Smooth muscle cell (in vitro differentiated cells): ENCODE measurements at regions not wholly inside any gene's neighbourhood (a gene's known extent, or its start where the extent isn't known, plus 50 kb on each side); places are given as distances from the start of the nearest gene placed in this dataset.

Experiments
- DNase-seq: peaks from one replicate; lab custom pipeline; 2025; ENCODE audit not compliant: unreplicated experiment; lab: John Stamatoyannopoulos, UW
- H2AFZ ChIP-seq: fragments of 200-600 bp; sonication (generic); 2 replicates; pipeline ENCODE4 v1.6.0; 2016; ENCODE audit warnings: antibody characterized with exemption, low read depth, mild to moderate bottlenecking
- H3F3A ChIP-seq: fragments of 200-600 bp; sonication (generic); 2 replicates; pipeline ENCODE4 v1.6.0; 2017; ENCODE audit warnings: antibody characterized with exemption, low read depth
- H3K27ac ChIP-seq: fragments of 200-600 bp; sonication (generic); 2 replicates; pipeline ENCODE4 v1.5.1; 2016; ENCODE audit warnings: low read depth, mild to moderate bottlenecking
- H3K27me3 ChIP-seq: fragments of 200-600 bp; sonication (generic); 2 replicates; pipeline ENCODE4 v1.6.1; 2016; ENCODE audit warnings: low read depth, mild to moderate bottlenecking
- H3K36me3 ChIP-seq: fragments of 200-600 bp; sonication (generic); 2 replicates; pipeline ENCODE4 v1.5.1; 2016; ENCODE audit warnings: low read depth
- H3K4me1 ChIP-seq: fragments of 200-600 bp; sonication (generic); 2 replicates; pipeline ENCODE4 v1.5.1; 2016; ENCODE audit warnings: low read depth
- H3K4me2 ChIP-seq: fragments of 200-600 bp; sonication (generic); 2 replicates; pipeline ENCODE4 v1.6.0; 2016; ENCODE audit warnings: mild to moderate bottlenecking
- H3K4me3 ChIP-seq: fragments of 200-600 bp; sonication (generic); 2 replicates; pipeline ENCODE4 v1.5.1; 2016; ENCODE audit warnings: mild to moderate bottlenecking
- H3K79me2 ChIP-seq: fragments of 200-600 bp; sonication (generic); 2 replicates; pipeline ENCODE4 v1.6.0; 2016; ENCODE audit warnings: low read depth, mild to moderate bottlenecking
- H3K9ac ChIP-seq: fragments of 200-600 bp; sonication (generic); 2 replicates; pipeline ENCODE4 v1.6.0; 2016; ENCODE audit warnings: low read depth
- H3K9me3 ChIP-seq: fragments of 200-600 bp; sonication (generic); replicated peaks from 2 replicates; pipeline ENCODE4 v1.5.1; 2016; ENCODE audit warnings: low read depth
- H4K20me1 ChIP-seq: fragments of 200-600 bp; sonication (generic); 2 replicates; pipeline ENCODE4 v1.6.0; 2016; ENCODE audit warnings: low read depth
- CTCF ChIP-seq: fragments of 200-600 bp; sonication (generic); IDR thresholded peaks from 2 replicates; pipeline ENCODE4 v1.5.1; 2017; ENCODE audit warnings: borderline replicate concordance, mild to moderate bottlenecking, antibody characterized with exemption; ENCODE audit not compliant: insufficient read depth, poor library complexity, severe bottlenecking
- WGBS: methylation state at CpG from one replicate; pipeline ENCODE4 v1.1.7; 2016; ENCODE audit warnings: low lambda C conversion rate; 5-methylcytosine and 5-hydroxymethylcytosine counted together

GRCh38 chr3:35849496-35849895, 210.2 kb downstream of the ARPP21 start:
- Histone ChIP-seq H3K4me2 (no peak overlapping the region), H3K27ac (no peak overlapping the region), H3K36me3 (no peaks in the 10 kb centered on the region), H3K9me3 (no peaks in the 10 kb centered on the region), H3F3A (no peaks in the 10 kb centered on the region), H3K4me1 (no peaks in the 10 kb centered on the region), H2AFZ (no peak overlapping the region), H3K9ac (no peak overlapping the region), H3K4me3 (no peak overlapping the region), H3K27me3 (no peaks in the 10 kb centered on the region), H4K20me1 (no peaks in the 10 kb centered on the region), H3K79me2 (no peaks in the 10 kb centered on the region)
- no peak for DNase-seq
- 88% methylated on average over 4 of the region's 4 CpGs for WGBS
- no peak for TF ChIP-seq CTCF

GRCh38 chr3:35849963-35850362, 210.6 kb downstream of the ARPP21 start:
- Histone ChIP-seq H3K4me3 (no peak overlapping the region), H3K9me3 (no peaks in the 10 kb centered on the region), H3K79me2 (no peaks in the 10 kb centered on the region), H3F3A (no peaks in the 10 kb centered on the region), H3K4me1 (no peaks in the 10 kb centered on the region), H3K36me3 (no peaks in the 10 kb centered on the region), H4K20me1 (no peaks in the 10 kb centered on the region), H3K27me3 (no peaks in the 10 kb centered on the region), H3K4me2 (no peak overlapping the region), H3K27ac (no peak overlapping the region), H2AFZ (no peak overlapping the region), H3K9ac (no peak overlapping the region)
- 100% methylated on average over 1 of the region's 1 CpG for WGBS
- no peak for DNase-seq
- TF ChIP-seq CTCF = no peak

- H3K79me2 ChIP-seq = no peaks in the 10 kb centered on the region
- no peak overlapping the region for H2AFZ ChIP-seq
- peaks cover 4% of the 10 kb centered on the region for H3K27me3 ChIP-seq
- H3K9ac ChIP-seq = no peak overlapping the region
- no peaks in the 10 kb centered on the region for H3K9me3 ChIP-seq
- no peak overlapping the region for H3K4me2 ChIP-seq
- H3K4me3 ChIP-seq = no peak overlapping the region
- H4K20me1 ChIP-seq = no peaks in the 10 kb centered on the region
- TF ChIP-seq CTCF = no peak
- 86% methylated on average over 3 of the region's 3 CpGs for WGBS
- H3F3A ChIP-seq = no peaks in the 10 kb centered on the region
- no peak for DNase-seq
- H3K27ac ChIP-seq = no peak overlapping the region
- no peaks in the 10 kb centered on the region for H3K36me3 ChIP-seq
- H3K4me1 ChIP-seq = no peaks in the 10 kb centered on the region
Measured at GRCh38 chr3:35857004-35857403, 217.7 kb downstream of the ARPP21 start.

GRCh38 chr3:35862057-35862456, 222.7 kb downstream of the ARPP21 start:
- H3K4me2 ChIP-seq = no peak overlapping the region
- no peak for TF ChIP-seq CTCF
- no peaks in the 10 kb centered on the region for H3K9me3 ChIP-seq
- no peaks in the 10 kb centered on the region for H3K4me1 ChIP-seq
- H3K27ac ChIP-seq = no peak overlapping the region
- WGBS = 94% methylated on average over 4 of the region's 4 CpGs
- H2AFZ ChIP-seq = no peak overlapping the region
- no peak for DNase-seq
- no peaks in the 10 kb centered on the region for H3K36me3 ChIP-seq
- no peaks in the 10 kb centered on the region for H4K20me1 ChIP-seq
- no peaks in the 10 kb centered on the region for H3K27me3 ChIP-seq
- no peak overlapping the region for H3K9ac ChIP-seq
- no peaks in the 10 kb centered on the region for H3F3A ChIP-seq
- H3K79me2 ChIP-seq = no peaks in the 10 kb centered on the region
- no peak overlapping the region for H3K4me3 ChIP-seq
